Neuronal stem cell (in vitro differentiated cells): ENCODE measurements at regions not wholly inside any gene's neighbourhood (a gene's known extent, or its start where the extent isn't known, plus 50 kb on each side); places are given as distances from the start of the nearest gene placed in this dataset.

Source experiments
- DNase-seq: peaks from one replicate; pipeline ENCODE4 v3.0.0-alpha.2; 2013; ENCODE audit warnings: low spot score
- H2AFZ ChIP-seq: one replicate; pipeline ENCODE4 v1.6.1; 2013; ENCODE audit warnings: mild to moderate bottlenecking, low read length, inconsistent platforms
- H2AK5ac ChIP-seq: 2 replicates; pipeline ENCODE4 v1.6.1; 2013; ENCODE audit warnings: low read depth, mild to moderate bottlenecking, inconsistent platforms, low read length, moderate library complexity, mixed read lengths
- H2BK120ac ChIP-seq: 2 replicates; pipeline ENCODE4 v1.6.1; 2013; ENCODE audit warnings: low read depth, mild to moderate bottlenecking, inconsistent platforms, low read length, moderate library complexity, mixed read lengths
- H2BK12ac ChIP-seq: one replicate; pipeline ENCODE4 v1.6.1; 2013; ENCODE audit warnings: low read length, inconsistent platforms
- H2BK15ac ChIP-seq: 2 replicates; pipeline ENCODE4 v1.6.1; 2013; ENCODE audit warnings: mild to moderate bottlenecking, low read length, inconsistent platforms, mixed read lengths
- H2BK5ac ChIP-seq: one replicate; pipeline ENCODE4 v1.6.1; 2013; ENCODE audit warnings: inconsistent platforms, mild to moderate bottlenecking, low read length, moderate library complexity
- H3K14ac ChIP-seq: one replicate; pipeline ENCODE4 v1.6.1; 2013; ENCODE audit warnings: low read length, inconsistent platforms
- H3K18ac ChIP-seq: 2 replicates; pipeline ENCODE4 v1.6.1; 2013; ENCODE audit warnings: low read length, inconsistent platforms
- H3K23ac ChIP-seq: 2 replicates; pipeline ENCODE4 v1.6.1; 2013; ENCODE audit warnings: low read depth, mild to moderate bottlenecking, mixed read lengths, low read length, inconsistent platforms; ENCODE audit not compliant: poor library complexity
- H3K27ac ChIP-seq: replicated peaks from 3 replicates; pipeline ENCODE4 v1.5.1; 2013; ENCODE audit warnings: low read length, inconsistent platforms
- H3K27me3 ChIP-seq, 3 experiments: 2 replicates each; pipeline ENCODE4 v1.6.1; 2013; ENCODE audit warnings: low read length in 3 of 3, mild to moderate bottlenecking in 2 of 3, inconsistent platforms in 1 of 3, low read depth in 1 of 3, mixed read lengths in 1 of 3, moderate library complexity in 1 of 3; ENCODE audit not compliant: control insufficient read depth in 3 of 3, insufficient read depth in 3 of 3
- H3K36me3 ChIP-seq, 2 donors: replicated peaks in 1 of 2; 2 replicates each; pipeline ENCODE4 v1.6.1; 2013; ENCODE audit warnings: low read length in 2 of 2; ENCODE audit not compliant: control insufficient read depth in 2 of 2, insufficient read depth in 2 of 2
- H3K4ac ChIP-seq: 2 replicates; pipeline ENCODE4 v1.6.1; 2013; ENCODE audit warnings: inconsistent platforms, mild to moderate bottlenecking, low read length, moderate library complexity
- H3K4me1 ChIP-seq, 2 donors: 1 replicate in 1 of 2; 2 replicates in 1 of 2; pipeline ENCODE4 v1.6.1; 2013; ENCODE audit warnings: low read length in 2 of 2, low read depth in 1 of 2; ENCODE audit not compliant: control insufficient read depth in 2 of 2, insufficient read depth in 1 of 2
- H3K4me2 ChIP-seq: one replicate; pipeline ENCODE4 v1.6.1; 2013; ENCODE audit warnings: mild to moderate bottlenecking, low read length, inconsistent platforms; ENCODE audit not compliant: insufficient read depth, poor library complexity, severe bottlenecking
- H3K4me3 ChIP-seq, 2 donors: 2 replicates each; pipeline ENCODE4 v1.5.1; 2013; ENCODE audit warnings: low read length in 2 of 2, mild to moderate bottlenecking in 2 of 2, inconsistent platforms in 1 of 2, moderate library complexity in 1 of 2
- H3K79me1 ChIP-seq: one replicate; pipeline ENCODE4 v1.6.1; 2013; ENCODE audit warnings: low read depth, mild to moderate bottlenecking, inconsistent platforms, low read length, moderate library complexity
- H3K9ac ChIP-seq: one replicate; pipeline ENCODE4 v1.6.1; 2013; ENCODE audit warnings: mild to moderate bottlenecking, low read depth, low read length, inconsistent platforms; ENCODE audit not compliant: poor library complexity
- H3K9me3 ChIP-seq, 2 donors: replicated peaks in 1 of 2; 2 replicates each; pipeline versions ENCODE3 to v1.6.1; 2013; ENCODE audit warnings: low read length in 2 of 2, mild to moderate bottlenecking in 2 of 2, inconsistent platforms in 1 of 2, low read depth in 1 of 2, mixed read lengths in 1 of 2, moderate library complexity in 1 of 2; ENCODE audit not compliant: control insufficient read depth in 2 of 2, insufficient read depth in 1 of 2
- H4K8ac ChIP-seq: one replicate; pipeline ENCODE4 v1.6.1; 2013; ENCODE audit warnings: low read depth, mild to moderate bottlenecking, inconsistent platforms, low read length, moderate library complexity
- H4K91ac ChIP-seq: one replicate; pipeline ENCODE4 v1.6.1; 2013; ENCODE audit warnings: low read length, low read depth, mild to moderate bottlenecking, inconsistent platforms; ENCODE audit not compliant: poor library complexity
- WGBS, 2 donors: extraction: QIAGEN DNeasy Blood & Tissue Kit; methylation state at CpG; one replicate each; pipeline ENCODE4 v1.1.7; 2013; ENCODE audit warnings: missing lambda C conversion rate in 2 of 2, mixed read lengths in 1 of 2; ENCODE audit not compliant: insufficient read length in 2 of 2, insufficient replicate concordance in 1 of 2; ENCODE audit errors: extremely low coverage in 2 of 2; 5-methylcytosine and 5-hydroxymethylcytosine counted together

- H4K8ac ChIP-seq: no peak overlapping the region
- H3K18ac ChIP-seq: peak overlapping the region; percentile 36
- H3K4me2 ChIP-seq: no peak overlapping the region
- H2BK120ac ChIP-seq: no peak overlapping the region
- no peaks in the 10 kb centered on the region for H3K27me3 ChIP-seq
- no peak overlapping the region for H2AFZ ChIP-seq
- H3K36me3 ChIP-seq: no peaks in the 10 kb centered on the region
- no peak overlapping the region for H3K23ac ChIP-seq
- H2AK5ac ChIP-seq: no peak overlapping the region
- no peak overlapping the region for H3K9ac ChIP-seq
- H3K27ac ChIP-seq: no peak overlapping the region
- H3K9me3 ChIP-seq: peaks cover 0 to 2% of the 10 kb centered on the region in 2 donors
- no peak overlapping the region for H2BK12ac ChIP-seq
- H3K79me1 ChIP-seq: no peaks in the 10 kb centered on the region
- H4K91ac ChIP-seq: no peak overlapping the region
- no peak overlapping the region for H3K4me3 ChIP-seq
- no peak overlapping the region for H2BK15ac ChIP-seq
- H2BK5ac ChIP-seq: no peak overlapping the region
- H3K14ac ChIP-seq: peak overlapping the region; percentile 41
- H3K4me1 ChIP-seq: no peaks in the 10 kb centered on the region
- H3K4ac ChIP-seq: no peak overlapping the region
- no CpG with 5 or more reads among the region's 4 CpGs for WGBS, 2 donors
- no peak for DNase-seq
These were observed 801.4 kb upstream of the PTPRD start for GRCh38 chr9:11414241-11414640.

GRCh38 chr9:11417782-11418181, 805.0 kb upstream of the PTPRD start:
- H3K9ac ChIP-seq: no peak overlapping the region
- no peak for DNase-seq
- H3K4ac ChIP-seq: no peak overlapping the region
- no peaks in the 10 kb centered on the region for H3K4me1 ChIP-seq
- peaks cover 0 to 2% of the 10 kb centered on the region in 2 donors for H3K9me3 ChIP-seq
- H4K8ac ChIP-seq: no peak overlapping the region
- H3K79me1 ChIP-seq: no peaks in the 10 kb centered on the region
- no CpG with 5 or more reads among the region's 2 CpGs for WGBS, 2 donors
- H3K27me3 ChIP-seq: no peaks in the 10 kb centered on the region
- H3K23ac ChIP-seq: no peak overlapping the region
- H3K18ac ChIP-seq: no peak overlapping the region
- H2BK120ac ChIP-seq: no peak overlapping the region
- no peak overlapping the region for H2AFZ ChIP-seq
- no peak overlapping the region for H3K27ac ChIP-seq
- H2BK15ac ChIP-seq: no peak overlapping the region
- no peak overlapping the region for H2BK5ac ChIP-seq
- no peak overlapping the region for H2AK5ac ChIP-seq
- H3K4me2 ChIP-seq: no peak overlapping the region
- no peak overlapping the region for H3K4me3 ChIP-seq
- no peak overlapping the region for H4K91ac ChIP-seq
- H2BK12ac ChIP-seq: no peak overlapping the region
- H3K14ac ChIP-seq: no peak overlapping the region
- no peaks in the 10 kb centered on the region for H3K36me3 ChIP-seq

DNA sequence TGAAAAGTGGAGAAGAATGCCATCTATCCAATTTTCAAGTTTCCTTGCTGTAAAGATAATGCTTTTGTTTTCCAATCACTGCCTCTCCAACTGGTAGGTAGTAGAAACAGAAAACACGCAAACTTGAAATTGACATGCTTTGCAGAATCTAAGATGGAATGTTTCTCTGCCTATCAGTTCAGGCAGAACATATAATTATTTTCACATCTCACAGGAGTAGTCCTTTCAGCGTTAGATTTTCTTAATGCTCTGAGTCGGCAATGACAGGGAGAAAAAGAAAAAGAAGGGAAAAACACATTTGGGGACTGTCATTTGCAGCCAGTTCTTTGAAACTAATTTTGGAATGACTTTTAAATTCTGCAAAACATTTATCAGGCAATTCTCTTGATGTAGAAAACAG, 818.7 kb upstream of the PTPRD start:
- Histone ChIP-seq H3K9ac (no peak overlapping the region), H3K23ac (no peak overlapping the region), H2AK5ac (no peak overlapping the region), H3K27ac (no peak overlapping the region), H2BK120ac (no peak overlapping the region), H2AFZ (no peak overlapping the region), H3K14ac (no peak overlapping the region), H4K91ac (no peak overlapping the region), H3K36me3 (no peaks in the 10 kb centered on the region), H2BK15ac (no peak overlapping the region), H4K8ac (no peak overlapping the region), H3K4ac (no peak overlapping the region), H3K4me1 (no peaks in the 10 kb centered on the region), H3K79me1 (no peaks in the 10 kb centered on the region), H3K4me2 (no peak overlapping the region), H2BK5ac (no peak overlapping the region), H3K18ac (no peak overlapping the region), H3K4me3 (no peak overlapping the region), H3K27me3 (no peaks in the 10 kb centered on the region), H3K9me3 (no peaks in the 10 kb centered on the region), H2BK12ac (no peak overlapping the region)
- no peak for DNase-seq
- no CpG with 5 or more reads among the region's 3 CpGs for WGBS, 2 donors

- no peaks in the 10 kb centered on the region for H3K4me1 ChIP-seq
- no peaks in the 10 kb centered on the region for H3K27me3 ChIP-seq
- H3K4me3 ChIP-seq: no peak overlapping the region
- no peak overlapping the region for H2AFZ ChIP-seq
- no peak overlapping the region for H2BK120ac ChIP-seq
- no peaks in the 10 kb centered on the region for H3K9me3 ChIP-seq
- no peak overlapping the region for H3K9ac ChIP-seq
- no peak overlapping the region for H3K18ac ChIP-seq
- no peak overlapping the region for H4K8ac ChIP-seq
- DNase-seq: no peak
- H3K79me1 ChIP-seq: no peaks in the 10 kb centered on the region
- no peak overlapping the region for H3K23ac ChIP-seq
- H2BK15ac ChIP-seq: no peak overlapping the region
- no peaks in the 10 kb centered on the region for H3K36me3 ChIP-seq
- H2AK5ac ChIP-seq: no peak overlapping the region
- H2BK5ac ChIP-seq: no peak overlapping the region
- no CpG with 5 or more reads among the region's 1 CpG for WGBS, 2 donors
- H4K91ac ChIP-seq: no peak overlapping the region
- H3K4me2 ChIP-seq: no peak overlapping the region
- H2BK12ac ChIP-seq: no peak overlapping the region
- no peak overlapping the region for H3K27ac ChIP-seq
- H3K14ac ChIP-seq: no peak overlapping the region
- no peak overlapping the region for H3K4ac ChIP-seq
These were observed 819.6 kb upstream of the PTPRD start for GRCh38 chr9:11432361-11432760.
